Ammon's horn (tissue), 1 donor: ENCODE measurements at regions not wholly inside any gene's neighbourhood (a gene's known extent, or its start where the extent isn't known, plus 50 kb on each side); places are given as distances from the start of the nearest gene placed in this dataset.
"Not testable (repeated sequence)": the region's sequence is repeated elsewhere in the genome, so short reads cannot be mapped to it uniquely, and the experiment has no call there.

ENCODE experiments used
- DNase-seq: peaks from one replicate; pipeline ENCODE4 v3.0.0-alpha.2; 2016; ENCODE audit warnings: low spot score

DNA sequence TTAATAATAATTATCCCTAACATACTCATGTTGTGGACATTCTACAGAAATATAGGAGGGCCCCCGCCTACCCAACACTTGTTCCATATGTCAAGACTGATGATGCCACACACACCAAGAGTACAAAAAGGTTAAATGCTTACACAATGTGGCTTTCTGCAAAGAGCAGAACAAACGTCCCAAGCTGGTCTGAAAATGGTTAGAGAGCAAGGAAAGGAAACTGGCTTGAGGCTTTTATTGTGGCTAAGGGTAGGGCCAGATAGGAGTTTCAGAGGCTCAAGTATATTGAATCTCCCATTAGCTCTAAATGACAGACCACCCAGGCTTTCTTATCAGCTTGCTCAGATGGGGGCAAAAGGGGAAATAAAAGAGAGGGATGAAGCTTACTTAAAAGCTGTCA is 134.1 kb upstream of the C1QTNF7 start:
- DNase-seq = no peak

DNA sequence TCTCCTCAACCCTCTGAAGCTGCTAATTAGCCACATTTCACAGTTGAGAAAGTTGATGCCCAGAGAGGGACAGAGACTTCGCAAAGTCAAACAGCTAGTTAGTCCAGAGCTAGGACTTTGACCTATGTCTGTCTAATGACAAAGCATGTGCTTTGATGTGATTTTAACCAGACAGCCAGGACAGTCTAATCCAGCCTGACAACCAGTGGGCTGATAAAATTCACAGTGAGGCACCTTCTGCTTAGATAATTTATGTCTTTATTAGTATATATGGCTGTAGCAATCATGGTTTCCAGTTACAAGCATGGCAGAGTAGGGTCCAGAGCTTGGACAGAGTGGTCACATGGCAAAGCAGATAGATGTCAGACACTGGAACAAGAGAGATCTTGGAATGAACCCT is 133.6 kb upstream of the C1QTNF7 start:
- DNase-seq = no peak

DNA sequence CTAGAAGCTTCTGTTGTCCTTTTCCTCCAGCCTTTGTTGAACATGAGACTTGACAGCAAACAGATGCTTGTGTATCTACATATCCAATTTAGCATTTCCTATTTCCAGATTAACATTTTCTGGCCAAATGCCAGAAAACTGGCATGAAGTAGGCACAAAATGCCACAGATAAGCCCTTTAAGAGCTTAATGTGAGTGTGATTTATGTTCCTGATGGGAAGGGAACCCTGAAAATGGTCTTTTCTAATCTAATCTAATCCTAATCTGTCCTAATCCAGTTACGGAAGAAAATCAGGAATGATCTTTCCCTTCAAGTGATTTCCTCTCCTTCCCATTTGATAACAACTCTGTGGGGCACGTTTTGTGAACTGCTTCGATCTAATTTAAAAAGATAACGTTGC is 133.0 kb upstream of the C1QTNF7 start:
- no peak for DNase-seq

DNA sequence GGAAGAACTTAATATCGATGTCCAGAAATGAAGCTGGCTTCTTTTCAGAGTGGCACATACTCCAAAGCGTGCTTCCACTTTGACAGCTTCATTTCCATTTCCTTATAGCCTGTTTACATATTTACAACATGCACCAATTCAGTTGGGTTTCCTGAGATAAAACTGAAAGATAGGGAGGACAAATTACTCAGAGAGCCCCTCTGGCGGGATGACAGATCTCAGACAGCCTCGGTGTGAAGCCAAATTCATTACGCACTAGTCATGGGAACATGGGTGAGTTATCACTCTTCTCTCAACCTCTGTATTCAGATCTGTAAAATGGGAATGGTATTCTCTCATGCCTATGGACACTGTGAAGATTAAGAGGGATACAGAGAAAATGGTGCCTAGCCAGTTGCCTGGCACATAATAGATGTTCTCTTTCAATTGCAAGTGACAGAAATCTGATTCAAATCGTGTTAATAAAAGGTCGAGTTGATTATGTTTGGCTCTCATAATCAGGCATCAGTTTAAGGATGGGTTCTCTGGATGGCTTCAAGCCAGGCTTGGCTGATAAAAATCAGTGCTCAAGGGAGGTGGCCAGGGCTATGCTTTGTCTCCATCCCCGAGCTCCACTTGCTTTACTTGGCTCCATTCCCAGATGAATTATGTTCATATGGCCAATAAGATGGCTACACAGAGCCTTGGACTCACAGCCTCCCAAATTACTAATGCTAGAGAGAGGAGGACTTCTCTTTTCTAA is 132.2 kb upstream of the C1QTNF7 start:
- no peak for DNase-seq

DNA sequence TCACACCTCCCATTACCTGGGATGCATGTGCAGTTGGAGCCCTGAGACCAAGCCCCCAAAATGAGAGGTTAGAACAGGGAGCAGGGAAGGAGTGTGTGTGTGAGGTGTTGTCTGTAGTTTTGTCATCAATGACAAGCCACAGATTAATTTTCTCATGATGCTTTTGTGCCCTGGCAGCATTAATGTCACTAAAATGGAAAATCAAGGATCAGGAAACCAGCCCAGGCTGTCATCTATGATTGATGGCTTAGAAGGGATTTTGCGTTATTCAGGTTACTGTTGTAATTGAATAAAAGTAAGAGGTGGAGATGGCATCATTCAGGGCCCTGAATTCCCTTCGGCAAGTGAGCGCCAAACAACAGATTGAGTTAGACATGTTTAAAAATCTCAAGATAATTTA is 130.5 kb upstream of the C1QTNF7 start:
- DNase-seq = no peak

DNA sequence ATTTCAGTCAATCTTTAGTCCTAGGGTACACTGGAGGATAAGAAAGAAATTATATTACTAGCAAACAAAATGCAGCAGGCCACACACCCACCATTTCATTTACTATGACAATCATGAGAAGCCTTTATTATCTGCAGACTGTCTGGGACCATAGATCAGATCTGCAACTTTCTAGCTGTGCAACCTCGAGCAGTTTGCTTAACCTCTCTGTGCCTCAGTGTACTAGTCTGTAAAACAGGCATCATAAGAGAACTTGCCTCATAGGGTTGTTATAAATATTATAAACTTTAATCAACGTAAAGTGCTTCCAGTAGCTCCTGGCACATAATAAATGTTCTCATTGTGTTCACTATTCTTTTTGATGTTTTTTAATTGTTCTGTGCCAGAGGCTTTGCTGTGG is 128.2 kb upstream of the C1QTNF7 start:
- no peak for DNase-seq

DNA sequence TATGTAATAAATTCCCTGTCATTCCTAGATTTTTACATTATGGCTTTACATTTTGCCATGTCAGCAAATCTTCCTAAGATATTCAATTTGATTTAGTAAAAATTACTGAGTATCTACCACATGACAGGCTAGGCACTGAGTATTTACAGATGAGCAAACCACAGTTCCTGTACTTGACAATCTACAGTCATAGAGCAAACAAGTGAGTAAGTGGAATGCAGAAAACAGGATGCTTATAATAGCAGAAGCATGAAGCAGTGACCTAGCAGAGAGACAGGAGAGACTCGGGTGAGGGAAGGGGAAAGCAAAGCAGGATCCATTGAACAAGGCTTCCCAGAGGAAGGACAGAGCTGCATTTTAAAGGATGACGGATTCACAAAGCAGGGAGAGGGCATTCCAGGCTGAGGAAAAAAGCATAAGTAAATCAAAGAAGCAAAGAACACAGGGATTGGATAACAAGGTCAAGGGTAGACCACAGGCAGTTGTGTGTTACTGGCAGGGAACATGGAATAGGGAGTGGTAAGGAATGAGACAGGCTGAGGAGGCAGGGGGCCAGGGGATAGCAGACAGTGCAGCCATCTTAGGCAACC is 124.7 kb upstream of the C1QTNF7 start:
- DNase-seq = no peak

DNA sequence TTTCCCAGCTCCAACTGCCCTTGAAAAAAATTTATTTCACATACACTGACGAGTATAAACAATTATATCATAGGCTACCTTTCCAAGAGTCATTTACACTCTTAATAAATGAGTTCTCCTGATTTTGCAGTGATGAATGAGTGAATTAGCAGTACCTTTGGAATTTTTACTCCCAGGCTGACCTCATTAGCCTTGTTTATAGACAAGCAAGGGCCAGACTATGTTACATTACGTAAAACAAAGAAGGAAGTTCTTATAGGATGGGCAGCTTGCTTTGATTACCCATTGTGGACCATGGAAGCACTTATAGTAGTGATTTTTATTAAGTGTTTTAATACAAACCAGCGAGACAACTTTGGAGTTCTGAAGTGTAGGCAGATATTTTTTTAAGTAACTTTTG is 112.9 kb upstream of the C1QTNF7 start:
- no peak for DNase-seq

DNA sequence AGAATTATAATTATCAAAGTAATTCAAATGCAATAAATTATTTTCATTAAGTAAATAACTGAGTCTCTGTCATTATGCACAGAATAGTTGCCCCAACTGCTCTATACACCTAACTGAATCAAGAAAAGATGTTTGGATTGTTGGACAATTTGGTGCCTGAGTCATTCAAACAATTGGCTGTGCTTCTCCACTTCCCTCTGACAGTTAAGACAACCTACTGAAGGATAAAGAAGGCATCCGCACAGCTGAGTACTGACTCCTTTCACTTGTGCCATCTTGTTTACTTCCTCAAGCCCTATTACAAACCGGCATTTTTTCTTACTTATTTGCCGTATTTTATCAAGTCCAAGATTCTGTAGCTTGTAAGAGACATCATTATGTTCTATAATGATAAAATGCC is 110.6 kb upstream of the C1QTNF7 start:
- DNase-seq = no peak

DNA sequence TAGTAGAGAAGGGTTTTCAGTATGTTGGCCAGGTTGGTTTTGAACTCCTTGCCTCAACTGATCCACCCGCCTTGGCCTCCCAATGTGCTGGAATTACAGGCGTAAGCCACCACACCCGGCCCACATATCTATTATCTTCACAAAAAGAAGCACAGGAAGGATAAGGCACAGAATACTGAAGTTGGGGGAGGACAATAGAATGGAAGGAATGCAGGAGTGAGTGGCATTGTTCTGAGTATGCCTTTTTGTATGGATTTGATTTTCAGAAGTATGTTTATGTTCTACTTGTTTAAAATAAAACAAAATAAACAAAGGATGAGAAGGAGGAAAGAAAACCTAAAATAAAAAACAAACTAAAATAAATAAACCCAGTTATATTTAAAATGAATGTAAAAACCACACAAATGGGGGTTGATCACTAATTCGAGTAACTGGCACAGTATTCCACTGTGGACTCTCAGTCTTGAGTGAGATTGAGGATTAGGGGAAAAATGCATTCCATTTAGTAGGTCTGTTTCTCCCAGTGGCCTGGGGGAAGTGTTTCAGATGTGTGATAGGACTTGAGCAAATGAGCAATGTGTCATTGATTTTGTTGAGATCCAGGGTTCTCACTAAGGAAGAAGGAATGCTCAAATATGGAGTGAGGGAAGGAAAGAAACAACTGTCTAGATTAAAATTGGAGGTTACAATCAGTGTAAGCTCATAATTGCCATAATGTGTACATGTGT is 109.0 kb upstream of the C1QTNF7 start:
- DNase-seq = no peak

DNA sequence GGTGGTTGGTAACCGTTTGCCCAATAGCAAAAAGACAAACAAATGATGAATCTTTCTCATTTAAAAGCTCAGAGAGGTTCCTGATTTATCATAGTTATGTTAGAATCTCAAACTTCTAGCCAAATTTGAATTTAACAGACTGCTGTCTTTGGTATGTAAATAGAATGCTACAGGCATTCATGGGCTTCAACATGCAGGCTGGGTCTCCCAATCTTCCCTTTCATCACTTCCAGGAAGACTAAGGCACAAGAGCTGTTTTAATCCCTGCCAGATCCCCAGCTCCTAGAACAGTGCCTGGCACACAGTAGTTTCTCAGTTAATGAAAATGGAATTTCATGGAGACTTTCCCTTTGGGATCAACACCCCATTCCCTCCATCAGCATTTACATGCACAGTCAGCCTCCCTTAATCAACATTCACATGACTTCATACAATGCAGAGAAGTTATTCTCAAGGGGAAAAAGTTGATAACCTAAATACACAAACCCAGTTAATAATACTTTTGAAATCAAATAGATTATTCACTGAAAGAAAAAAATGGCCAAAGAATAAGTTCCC is 107.6 kb upstream of the C1QTNF7 start:
- DNase-seq = no peak

DNA sequence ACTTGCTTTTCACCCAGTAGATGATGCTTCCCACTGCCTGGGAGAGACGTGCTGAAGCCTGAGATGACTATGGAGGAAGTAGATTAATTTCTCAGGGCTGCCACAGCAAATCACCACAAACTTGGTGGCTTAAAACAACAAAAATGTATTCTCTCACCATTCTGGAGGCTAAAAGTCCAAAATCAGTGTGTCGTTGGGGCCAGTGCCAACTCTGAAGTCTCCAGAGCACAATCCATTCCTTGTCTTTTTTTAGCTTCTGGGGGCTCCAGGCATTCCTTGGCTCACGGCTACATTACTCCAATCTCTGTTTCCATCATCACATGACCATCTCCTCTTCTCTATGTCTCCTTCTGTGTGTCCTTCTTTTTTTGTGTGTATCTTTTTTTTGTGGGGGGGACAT is 105.8 kb upstream of the C1QTNF7 start:
- DNase-seq = no peak

DNA sequence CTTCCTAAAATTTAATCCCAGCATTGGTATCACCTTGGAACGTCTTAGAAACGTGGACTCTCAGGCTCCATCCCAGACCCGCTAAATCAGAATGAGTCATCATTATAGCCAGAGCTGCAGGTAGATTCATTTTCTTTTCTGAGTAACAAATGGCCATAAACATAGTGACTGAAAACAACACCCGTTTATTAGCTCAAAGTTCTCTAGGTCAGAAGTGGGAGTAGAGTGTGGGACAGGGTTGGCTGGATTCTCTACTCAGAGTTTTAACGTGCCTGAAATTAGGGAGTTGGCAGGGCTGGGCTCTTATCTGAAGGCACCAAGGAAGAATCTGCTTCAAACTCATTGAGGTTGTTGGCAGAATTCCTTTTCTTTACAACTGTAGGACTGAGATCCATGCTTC is 101.8 kb upstream of the C1QTNF7 start:
- DNase-seq = no peak

DNA sequence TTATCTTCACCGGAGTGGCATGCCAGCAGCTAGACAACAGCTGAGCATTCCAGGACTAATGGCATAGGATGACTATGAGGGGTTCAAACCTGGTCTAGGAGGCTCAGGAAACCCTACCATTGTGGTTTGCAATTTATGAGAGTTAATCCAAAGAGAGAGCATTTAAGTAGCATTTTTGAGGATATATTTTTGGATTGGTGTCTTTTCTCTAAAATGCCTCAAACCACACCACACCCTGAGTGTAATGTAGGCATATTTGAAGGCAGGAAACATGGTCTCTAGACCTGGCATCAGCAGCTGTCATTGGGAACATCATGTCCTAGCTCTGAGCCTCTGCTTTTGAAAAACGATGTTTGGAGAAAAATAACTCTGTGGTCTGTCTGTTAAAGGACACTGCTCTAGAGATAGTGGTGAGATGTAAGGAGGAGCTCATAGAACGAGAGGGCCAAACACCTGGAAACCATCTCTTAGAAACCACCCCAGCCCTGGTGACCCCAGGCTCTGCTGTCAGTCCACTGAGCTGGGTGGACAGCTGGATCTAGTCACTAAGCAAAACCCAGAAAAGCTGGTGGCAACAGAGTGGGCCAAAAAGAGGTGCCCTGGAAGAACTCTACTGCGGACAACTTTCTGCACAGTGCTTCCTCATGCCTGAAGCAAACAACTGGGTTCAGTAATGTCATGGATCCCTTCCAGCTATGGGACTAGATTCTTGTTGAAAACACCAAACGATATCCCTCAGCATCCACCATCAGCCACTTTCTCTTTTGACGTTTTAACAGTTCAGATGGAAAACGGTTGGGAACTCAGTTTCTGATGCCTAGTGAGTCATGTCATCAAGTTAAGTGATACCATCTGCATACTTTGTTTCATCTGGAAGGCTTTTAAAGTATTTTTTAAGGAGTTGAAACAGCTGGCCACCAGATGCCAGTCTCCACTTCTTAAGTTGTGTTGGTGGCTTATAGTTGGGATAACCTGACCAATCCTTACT is 100.2 kb upstream of the C1QTNF7 start:
- DNase-seq = no peak

DNA sequence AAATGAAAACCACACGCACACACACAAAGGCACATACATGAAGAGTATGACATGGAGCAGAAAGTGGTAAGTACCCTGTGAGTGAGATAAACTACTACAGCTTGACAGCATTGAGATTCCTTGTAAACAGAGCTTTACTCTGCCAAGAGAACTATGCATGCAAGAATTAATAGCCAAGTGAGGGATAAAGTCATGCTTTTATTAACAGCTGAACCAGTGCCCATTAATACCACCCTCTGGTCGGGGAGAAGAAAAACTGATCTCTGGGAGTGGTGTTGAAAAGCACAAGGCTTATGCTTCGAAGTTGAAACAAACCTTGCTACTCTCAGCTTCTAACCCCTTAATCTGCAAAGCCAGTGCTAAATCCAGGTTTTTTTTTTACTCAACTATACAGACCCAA is 95.9 kb upstream of the C1QTNF7 start:
- no peak for DNase-seq

DNA sequence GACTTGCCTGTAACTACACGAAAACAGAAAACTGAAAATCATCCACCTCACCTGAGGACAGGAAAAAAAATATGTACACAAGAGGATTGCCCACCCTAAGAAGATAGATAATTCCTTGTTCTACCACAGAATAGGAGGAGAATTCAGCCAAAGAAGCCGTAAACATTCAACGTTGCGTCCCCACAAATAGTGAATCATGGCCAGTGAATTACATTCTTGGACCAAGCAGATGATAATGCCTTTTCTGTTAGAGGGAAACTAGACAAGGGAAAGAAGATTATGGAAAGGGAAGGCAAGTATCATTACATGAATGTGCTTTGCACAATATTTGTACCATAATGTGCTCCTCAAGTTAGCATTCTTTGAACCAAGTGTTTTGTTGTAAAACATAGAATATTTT is 95.5 kb upstream of the C1QTNF7 start:
- no peak for DNase-seq

DNA sequence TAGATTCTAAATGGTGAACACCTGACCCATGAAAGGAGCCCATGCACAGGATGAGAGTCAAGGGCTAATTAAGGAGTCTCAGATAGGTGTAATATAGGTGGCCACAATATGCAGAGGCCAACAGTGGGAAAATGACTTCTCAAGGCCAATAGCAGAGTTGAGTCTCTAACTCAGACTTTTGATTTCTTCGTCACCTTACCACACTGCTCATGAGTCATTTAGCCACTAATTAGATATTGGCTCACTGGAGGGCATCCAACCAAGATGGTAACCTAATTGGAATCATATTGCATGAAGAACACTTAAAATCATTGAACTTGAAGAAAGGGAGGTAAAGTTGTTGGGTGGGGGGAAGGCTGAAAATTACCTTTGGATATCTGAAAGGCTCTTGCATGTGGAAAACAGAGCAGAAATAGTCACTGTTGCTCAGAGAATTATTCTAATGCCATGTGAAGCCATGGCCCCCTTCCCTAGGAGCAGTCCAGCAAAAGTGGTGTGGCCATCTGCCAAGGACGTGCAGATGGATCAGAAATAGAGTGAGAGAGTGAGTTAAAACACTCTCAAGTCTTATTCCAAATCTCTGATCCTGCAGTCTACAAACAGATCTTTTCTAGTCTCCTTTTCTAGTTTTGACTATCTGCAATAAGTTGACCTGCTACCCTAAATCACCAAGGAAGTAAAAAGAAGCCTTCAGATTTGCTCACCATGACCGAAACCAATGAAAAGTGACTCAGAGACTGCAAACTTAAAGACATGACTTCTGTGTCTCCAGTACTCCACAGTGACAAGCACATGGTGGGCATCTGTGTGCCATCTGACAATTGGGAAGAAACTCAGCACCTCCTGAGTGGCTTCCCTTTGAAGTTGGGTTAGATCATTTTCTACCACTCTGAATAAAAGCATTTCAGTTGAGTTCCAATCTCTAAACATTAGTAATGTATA is 93.9 kb upstream of the C1QTNF7 start:
- no peak for DNase-seq

DNA sequence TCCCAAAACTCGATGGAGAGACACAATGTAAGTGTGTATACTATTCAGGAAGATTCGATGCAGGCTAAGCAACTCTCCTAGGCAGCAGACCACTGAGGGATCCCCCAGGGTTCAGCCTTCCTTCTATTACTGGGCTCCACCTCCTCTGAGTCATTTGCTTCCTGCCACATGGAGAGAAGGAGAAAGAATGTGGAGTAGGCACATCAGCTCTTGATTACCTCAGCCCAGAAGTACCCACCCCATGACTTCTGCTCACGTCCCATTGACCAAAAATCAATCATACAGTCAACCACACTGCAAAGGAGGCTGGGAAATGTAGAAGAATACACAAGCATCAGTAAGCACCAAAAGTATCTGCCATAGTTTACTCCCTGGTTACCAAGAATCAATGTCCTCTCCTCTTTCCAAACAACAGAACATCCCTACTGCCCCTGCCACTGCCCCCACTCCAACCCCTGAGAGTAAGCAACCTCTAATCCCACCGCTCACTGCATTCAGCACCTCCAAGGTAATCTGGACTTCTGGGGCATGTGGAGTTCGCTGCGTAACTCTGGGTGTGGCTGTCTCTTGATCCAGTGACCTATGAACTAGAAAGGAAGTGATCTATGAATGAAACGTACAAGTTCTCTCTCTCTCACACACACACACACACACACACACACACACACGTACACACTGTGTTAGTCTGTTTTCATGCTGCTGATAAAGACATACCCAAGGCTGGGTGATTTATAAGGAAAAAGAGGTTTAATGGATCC is 91.2 kb upstream of the C1QTNF7 start:
- DNase-seq = no peak

DNA sequence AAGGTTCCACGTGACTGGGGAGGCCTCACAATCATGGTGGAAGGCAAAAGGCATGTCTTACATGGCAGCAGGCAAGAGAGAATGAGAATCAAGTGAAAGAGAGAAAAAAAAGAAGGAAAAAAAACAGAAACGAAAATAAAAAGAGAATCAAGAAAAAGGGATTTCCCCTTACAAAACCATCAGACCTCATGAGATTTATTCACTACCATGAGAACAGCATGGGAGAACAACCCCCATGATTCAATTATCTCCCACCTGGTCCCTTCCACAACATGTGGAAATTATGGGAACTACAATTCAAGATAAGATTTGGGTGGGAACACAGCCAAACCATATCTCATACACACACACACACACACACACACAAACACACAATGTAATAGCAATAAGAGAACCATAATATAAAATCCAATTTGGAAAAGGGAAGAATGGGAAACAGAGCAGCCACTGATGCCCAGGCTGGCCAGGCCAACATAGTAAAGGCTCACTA is 90.6 kb upstream of the C1QTNF7 start:
- DNase-seq = not testable (repeated sequence)

DNA sequence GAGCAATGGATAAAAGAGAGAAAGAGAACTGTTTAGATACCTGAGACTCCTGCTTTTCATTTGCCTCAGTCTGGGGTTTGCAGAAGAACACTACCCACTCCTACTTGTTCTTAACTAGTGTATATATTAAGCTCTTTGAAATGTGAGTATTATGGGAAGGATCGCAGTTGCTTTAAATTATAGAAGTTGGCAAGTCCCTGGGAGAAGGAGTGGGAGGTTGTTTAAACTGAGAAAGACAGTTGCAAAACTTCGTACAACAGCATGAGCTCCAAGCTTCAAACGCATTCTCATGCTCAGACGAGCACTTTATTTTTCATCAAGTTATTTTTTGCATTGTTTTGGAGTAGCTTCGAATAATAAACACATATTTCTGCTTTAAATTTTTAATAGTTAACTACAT is 88.1 kb upstream of the C1QTNF7 start:
- DNase-seq = no peak
